AG08396 (cell line): ENCODE measurements at regions not wholly inside any gene's neighbourhood (a gene's known extent, or its start where the extent isn't known, plus 50 kb on each side); places are given as distances from the start of the nearest gene placed in this dataset.

Experiments used
- DNase-seq: peaks from one replicate; pipeline ENCODE4 v3.0.0; 2012; ENCODE audit warnings: low spot score, mixed read lengths

DNA sequence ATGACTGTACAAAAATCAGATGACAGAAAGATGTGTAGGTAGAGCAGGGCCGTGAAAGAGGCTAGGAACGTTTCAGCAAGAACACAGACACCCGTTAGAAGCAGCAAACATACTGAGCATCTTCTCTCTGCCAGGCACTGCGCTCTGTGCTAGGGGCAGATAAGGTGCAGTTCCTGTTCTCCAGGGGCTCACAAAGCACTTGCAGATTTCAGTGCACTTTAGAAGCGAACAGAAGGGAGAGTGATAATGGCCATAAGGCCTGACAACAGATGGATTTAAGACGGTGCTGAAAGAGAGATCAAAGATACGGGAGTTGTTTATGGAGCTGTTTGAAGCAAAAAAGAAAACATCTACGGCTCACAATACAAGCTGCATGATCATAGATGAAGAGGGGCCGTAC, 200.3 kb upstream of the FOXD3 start:
- DNase-seq: no peak

DNA sequence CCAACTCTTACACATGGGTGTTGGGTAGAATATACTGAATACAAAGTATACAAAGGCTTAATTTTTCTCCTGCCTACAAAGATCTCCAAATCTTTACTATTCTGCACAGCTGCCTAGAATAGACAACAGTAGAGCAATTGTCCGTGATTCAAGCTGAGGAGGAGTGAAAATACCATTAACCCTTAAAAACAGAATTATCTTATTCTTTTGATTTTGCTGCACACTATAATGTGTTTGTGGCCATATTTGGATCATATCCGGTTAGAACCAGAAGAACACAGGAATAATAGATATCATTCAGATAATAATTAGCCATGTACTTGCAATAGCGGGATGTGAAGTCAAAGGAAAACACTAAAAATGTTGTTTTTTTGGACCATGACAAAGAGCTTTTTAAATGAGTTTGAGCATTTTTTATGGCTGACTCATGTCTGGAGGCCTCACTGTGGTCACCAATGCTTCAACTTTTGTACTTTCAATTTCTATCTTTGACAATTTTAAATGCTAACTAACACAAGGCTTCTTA, 197.6 kb upstream of the FOXD3 start:
- DNase-seq: peak; percentile 38

DNA sequence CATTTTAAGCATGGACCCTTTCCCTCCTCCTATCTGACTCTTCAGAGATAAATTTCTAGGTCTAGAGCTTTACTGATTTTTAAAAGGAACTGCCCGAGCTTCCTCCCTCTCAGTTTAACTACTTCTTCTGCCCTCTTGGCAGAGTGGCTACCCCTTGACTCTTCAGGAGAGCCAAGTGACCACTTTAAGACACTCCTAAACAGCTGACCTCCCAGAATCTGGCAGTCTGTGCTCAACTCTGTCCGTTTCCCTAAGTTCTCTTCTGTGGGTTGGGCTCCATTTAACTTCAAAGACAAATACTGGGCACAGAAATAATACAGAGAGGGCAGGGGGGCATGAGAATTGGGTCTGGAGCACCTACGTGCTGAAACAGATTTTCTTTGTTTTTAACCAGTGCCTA, 196.3 kb upstream of the FOXD3 start:
- no peak for DNase-seq

DNA sequence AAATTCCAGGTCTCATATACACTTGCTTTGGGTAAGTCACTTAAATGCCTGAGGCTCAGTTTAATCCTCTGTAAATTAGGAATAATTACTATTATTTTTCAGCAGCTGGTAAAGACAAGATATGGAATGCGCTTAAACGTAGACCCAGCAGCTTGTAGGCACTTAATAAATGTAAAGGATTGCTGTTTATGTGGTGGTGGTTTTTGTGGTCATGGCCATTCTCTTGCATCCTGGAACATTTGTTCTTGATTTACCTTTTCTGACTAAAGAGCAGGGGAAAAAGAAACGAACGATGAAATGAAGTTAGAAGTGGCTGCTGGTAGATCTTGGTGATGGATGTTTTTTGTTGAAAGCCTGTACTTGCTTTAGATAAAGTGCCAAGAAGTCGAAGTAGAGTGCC, 195.0 kb upstream of the FOXD3 start:
- DNase-seq: no peak

DNA sequence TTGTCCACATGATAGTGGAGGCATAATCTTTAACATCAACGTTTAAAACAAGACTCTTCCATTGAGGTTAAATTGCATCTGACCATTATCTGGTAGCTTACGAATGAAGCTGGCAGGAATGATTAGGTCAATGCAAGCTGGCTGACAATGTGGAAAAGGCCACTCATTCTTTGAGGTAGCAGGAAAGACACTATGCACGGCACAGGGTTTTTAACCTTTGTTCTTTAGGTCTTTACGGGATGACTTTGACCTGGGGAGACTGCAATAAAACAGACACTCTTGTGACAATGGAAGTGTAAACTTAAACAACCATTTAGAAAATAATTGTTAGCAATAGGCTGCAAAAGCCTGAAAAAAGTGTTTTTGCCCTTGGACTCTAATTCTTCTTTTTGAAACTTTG, 193.8 kb upstream of the FOXD3 start:
- no peak for DNase-seq

GRCh38 chr1:63129184-63129583, 193.2 kb upstream of the FOXD3 start:
- no peak for DNase-seq

DNA sequence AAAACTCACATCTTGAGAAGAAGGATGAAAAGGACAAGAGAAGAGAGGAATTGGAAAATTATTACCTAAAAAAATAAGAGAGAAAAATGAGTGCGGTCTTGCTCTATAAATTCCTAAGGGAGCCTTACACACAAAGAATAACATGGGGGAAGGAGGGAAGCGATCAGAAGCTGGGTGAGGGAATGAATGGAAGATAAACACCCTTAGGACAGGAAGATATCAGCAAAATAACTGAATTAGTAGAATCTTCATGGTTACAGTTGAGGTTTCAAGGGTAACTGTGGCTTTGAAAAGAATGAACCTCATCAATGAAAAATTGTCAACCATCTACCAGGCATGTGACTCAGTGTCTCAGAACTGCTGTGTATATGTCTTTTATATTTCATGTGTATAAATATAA, 192.5 kb upstream of the FOXD3 start:
- no peak for DNase-seq

- DNase-seq: no peak
Observed at GRCh38 chr1:63134501-63135173, 187.7 kb upstream of the FOXD3 start.

DNA sequence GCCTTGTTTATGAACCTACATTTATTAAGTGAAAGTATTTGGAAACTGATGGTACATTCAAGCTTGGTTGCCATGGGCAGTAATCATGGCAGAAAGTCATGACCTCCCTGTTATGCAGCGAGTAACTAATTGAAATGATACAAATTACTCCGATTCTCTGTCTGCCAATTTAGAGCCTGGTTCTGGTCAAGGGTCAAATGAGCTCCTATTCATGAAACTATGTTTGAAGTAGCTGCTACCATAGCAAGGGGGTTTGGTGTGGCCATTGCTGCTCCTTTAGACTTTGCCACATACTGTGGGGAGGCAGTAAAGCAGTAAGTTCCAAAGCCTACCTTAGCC, 187.2 kb upstream of the FOXD3 start:
- no peak for DNase-seq

DNA sequence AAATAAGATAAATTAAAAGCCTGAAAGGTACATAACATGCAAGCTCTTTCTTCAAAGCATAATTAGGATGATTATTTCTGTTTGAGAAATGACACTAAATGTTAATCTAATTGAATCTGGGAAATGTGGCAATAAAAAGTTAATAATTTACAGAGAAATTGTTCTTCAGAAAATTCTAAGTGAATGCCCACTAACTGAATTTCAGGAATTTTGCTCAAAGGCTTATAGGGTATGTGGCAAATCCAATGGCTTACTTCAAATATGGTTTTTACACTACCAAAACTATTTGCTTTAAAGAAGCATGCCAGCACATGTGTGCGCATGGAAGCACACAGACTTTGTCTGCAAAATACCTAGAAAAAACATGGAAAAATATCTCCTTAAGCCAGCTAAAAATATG, 186.6 kb upstream of the FOXD3 start:
- DNase-seq: no peak

DNA sequence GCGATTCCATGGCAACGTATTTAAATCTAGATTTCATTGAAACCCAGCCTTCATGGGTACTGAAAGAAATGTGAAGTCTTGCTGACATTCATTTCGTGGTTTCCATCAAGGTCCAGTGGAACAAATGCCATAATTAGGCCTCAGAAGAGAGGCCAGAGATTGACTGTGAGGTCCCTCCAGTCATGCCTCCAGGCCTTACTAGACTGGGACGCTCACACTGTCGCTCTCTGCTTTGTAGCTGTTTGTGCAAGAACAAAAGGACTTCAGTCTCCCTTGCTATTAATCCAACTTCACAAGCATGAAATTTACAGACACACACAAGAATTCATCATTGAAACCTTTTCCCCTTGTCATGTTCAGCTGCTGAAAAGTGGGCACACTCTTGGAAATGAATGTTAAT, 180.4 kb upstream of the FOXD3 start:
- no peak for DNase-seq

DNA sequence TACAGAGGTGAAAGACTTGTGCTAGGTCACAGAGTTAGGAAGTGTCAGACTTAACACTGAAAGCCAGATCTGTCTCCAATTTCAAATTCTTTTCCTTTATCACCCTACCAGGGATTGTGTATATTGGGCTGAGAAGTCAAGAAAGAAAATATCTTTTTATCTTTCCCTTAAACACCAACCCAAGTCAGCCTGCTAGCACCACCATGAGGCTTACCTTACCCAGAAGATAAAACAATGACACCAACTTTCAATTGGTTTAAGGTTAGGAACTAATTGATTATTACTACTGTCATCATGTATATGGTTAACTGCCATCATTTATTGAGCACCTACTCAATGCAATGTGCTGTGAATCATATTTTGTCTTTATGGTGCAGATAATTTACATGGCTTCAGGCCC, 178.9 kb upstream of the FOXD3 start:
- no peak for DNase-seq

GRCh38 chr1:63147783-63148182, 174.6 kb upstream of the FOXD3 start:
- DNase-seq: no peak

- peak; percentile 12 for DNase-seq
Observed at GRCh38 chr1:63148825-63149645, 173.3 kb upstream of the FOXD3 start.

DNA sequence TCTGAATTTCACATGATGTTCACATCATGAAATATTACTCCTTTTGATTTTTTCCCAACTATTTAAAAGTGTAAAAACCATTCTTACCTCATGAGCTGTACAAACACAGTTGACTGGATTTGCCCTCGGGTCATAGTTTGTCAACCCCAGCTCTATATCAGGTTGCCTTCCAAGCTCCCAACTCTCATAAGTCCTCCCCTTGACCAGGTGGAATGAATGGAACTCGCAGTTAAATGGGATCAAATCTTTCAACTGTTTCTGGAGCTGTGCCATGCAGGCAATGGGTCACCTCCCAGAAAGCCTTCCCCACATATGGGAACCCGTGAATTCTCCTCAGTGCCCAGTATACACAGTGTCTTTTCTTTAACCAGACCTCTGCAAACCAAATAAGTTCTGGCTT, 169.8 kb upstream of the FOXD3 start:
- DNase-seq: no peak

- DNase-seq: no peak
Observed at GRCh38 chr1:63155437-63155836, 166.9 kb upstream of the FOXD3 start.

GRCh38 chr1:63157085-63157484, 165.3 kb upstream of the FOXD3 start:
- DNase-seq: no peak

GRCh38 chr1:63169057-63169456, 153.3 kb upstream of the FOXD3 start:
- no peak for DNase-seq

DNA sequence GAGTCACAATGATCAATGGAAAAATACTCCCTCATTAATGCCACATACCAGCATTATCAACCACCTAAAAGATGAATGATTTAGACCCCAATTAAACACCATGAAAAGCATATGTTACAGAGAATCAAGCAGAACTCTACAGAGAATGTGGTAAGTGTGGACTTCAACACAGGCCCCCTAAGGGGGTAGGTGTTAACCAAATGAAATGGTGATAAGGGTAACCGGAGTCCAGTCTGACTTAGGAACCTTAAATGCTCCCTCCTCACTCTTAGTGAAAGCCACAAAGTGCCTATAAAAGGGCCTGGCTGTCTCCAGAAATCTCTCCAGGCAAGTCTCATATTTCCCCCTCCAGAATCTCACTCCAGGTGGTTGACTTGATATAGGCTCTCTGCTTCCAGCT, 149.2 kb upstream of the FOXD3 start:
- DNase-seq: no peak

- no peak for DNase-seq
Observed at GRCh38 chr1:63189677-63190076, 132.7 kb upstream of the FOXD3 start.

DNA sequence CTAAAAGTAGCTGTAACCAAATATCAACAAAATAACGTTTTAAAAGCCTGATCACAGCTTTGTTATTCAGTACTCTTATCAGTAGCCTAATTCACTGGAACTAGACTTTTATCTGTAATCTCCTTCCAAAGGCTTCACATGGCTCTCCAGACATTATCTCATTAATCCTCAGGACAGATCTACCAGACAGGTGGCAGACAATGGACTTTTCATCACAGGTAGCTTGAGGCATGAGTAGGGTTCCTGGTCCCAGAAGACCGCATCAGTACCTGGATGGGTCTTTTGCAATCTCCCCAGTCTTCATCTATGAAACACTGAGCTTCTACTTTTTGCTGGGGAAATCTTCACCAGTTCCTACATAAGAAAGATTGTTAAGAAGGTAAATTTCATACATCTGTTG, 132.2 kb upstream of the FOXD3 start:
- no peak for DNase-seq

DNA sequence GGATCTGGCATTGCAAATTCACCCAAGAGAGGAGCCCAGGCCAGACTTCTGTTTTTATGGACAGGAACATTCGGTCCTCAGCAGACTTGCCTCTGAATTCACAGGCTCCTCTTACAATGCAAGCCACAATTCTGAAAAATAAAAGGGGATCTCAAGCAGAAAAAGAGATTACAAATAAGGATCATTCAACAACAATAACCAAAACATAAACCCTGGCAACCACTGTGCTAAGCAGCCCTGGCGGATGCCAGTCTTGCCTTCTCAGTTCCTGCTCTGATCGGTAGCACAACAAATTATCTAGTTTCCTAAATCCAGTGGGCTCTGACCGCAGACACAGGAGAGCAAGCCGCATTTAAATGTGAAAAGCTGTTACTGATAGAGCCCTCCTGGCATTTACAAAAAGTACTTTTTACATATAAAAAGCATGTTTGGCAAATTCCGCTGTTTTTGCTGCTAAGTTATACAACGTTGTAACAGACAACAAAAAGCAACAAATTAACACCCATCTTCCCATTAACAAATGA, 123.4 kb upstream of the FOXD3 start:
- DNase-seq: no peak

DNA sequence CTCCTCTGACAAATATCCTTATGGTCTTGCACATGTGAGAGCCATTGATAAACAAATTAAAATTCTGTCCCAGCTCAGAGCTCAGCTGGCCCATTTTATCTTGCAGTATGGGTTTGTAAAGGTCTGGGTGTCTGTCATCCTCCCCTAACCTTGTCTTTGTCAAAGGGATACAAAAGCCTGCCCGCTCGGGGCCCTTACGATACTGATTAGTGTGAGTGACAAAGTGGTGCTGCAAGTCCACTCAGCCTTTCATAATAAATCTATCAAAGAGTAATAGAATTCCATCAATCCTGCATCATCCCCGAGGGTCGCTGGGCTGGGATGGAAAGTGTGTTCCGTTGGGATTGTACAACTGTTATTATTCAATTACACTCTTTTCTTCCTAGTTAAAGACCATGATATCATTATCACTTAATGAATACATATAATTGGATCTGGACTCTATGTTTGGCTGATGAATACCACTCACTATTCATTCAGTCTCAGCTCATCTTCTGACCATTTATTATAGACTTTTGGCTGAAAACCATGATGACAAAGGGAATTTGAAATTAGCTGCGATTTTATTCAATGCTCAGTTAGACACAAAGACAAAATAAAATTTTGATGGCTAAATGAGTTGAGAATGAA, 122.5 kb upstream of the FOXD3 start:
- DNase-seq: no peak
